ACHN (cell line): ENCODE measurements at regions not wholly inside any gene's neighbourhood (a gene's known extent, or its start where the extent isn't known, plus 50 kb on each side); places are given as distances from the start of the nearest gene placed in this dataset.

Experiments
- DNase-seq: peaks from one replicate; pipeline ENCODE4 v3.0.0-alpha.2; 2015
- in situ Hi-C: cut with HindIII; loops from 2 replicates; pipeline ENCODE4 v1.10.0; 2017; ENCODE audit warnings: low sequenced_read_pairs, low pct_ligation_motif_present, low pct_unique_long_range_greater_than_20kb

- DNase-seq = no peak
- in situ Hi-C loops = no loop called here
These were observed 114.5 kb upstream of the GOLGA8J start for GRCh38 chr15:29968099-29968894.

- no peak for DNase-seq
These were observed 120.3 kb upstream of the GOLGA8J start for GRCh38 chr15:29962407-29962806.

GRCh38 chr15:29959384-29960137, 123.2 kb upstream of the GOLGA8J start:
- DNase-seq = no peak
- in situ Hi-C loops = no loop called here

More at GRCh38 chr15:29962407-29962806, 120.3 kb upstream of the GOLGA8J start:
- in situ Hi-C loops = no loop called here

DNA sequence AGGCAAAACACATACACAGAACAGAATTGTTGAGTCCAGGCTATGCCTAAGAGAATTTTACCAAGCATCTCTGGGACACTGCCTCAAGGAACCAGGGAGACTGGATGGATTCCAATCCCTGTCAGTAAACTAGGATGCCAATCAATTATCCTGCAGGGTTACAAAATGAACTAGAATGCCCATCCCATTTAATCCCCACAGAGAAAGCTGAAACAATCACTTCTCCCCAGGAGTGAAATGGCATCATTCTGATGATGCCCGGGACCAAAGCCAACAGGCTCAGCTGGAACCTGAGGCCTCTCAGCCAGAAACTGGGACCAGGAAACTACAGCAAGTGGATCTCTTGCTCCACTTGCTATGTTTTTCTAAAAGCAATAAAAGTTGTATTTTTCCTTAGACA, 130.0 kb upstream of the TJP1 start:
- in situ Hi-C loops = no loop called here
- DNase-seq = no peak

GRCh38 chr15:29945943-29946596, 123.8 kb upstream of the TJP1 start:
- DNase-seq = no peak
- in situ Hi-C loops = no loop called here

GRCh38 chr15:29944925-29945324, 122.7 kb upstream of the TJP1 start:
- DNase-seq = no peak
- in situ Hi-C loops = no loop called here

DNA sequence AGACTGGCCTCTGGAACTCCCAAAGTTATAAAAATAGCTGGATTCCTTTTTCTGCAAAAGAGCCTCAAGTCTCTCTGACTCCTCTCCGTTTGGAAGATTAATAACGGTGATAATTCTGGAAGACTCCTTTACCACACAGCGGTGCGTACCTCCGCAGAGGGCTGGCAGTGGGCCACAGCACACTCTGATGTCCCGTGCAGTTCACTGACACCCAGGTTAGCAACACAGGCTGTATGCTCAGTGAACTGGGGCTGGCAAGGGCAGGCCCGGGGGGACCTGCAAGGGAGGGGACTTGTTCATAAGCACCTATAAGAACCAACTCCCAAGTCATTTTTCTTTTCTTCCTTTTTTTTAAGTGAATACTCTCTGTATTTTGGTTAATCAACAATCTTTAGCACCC, 120.3 kb upstream of the TJP1 start:
- in situ Hi-C loops = no loop called here
- no peak for DNase-seq

DNA sequence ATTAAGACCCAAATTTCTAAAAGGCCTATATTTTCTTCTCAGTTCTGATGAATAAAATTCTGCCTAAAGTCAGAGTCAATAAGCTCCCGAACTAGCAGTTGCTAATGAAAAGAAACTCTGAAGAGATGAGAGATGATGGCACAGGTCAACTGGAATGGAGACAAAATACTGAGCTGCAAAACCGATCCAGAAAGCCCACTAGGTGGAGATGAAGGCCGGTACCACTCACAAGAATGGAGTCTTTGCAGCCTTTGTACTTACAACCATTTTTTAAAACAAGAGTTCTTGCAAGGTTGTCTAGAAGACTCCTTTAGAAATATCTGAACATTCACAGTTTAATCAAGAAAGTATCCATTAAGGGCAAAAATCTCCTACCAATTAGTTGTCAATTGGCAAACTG, 119.9 kb upstream of the TJP1 start:
- no peak for DNase-seq
- in situ Hi-C loops = no loop called here

DNA sequence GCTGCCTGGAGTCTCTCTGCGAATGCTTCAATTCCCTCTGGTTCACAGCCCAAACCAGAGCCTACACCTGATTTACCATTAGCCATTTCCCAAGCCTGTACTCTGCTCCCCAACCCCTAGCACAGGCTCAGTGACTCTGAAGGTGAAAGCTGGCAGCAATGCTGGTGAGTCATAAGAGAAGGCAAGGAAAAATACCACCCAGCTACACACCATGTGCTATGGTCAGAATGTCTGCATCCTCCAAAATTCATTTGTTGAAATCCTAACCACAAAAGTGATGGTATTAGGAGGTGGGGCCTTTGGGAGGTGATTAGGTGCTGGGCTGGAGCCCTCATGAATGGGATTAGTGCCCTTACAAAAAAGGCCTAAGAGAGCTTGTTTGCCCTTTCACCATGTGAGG, 117.1 kb upstream of the TJP1 start:
- in situ Hi-C loops = no loop called here
- DNase-seq = peak; percentile 54

- DNase-seq = no peak
- in situ Hi-C loops = no loop called here
These were observed 116.4 kb upstream of the TJP1 start for GRCh38 chr15:29938361-29939335.

DNA sequence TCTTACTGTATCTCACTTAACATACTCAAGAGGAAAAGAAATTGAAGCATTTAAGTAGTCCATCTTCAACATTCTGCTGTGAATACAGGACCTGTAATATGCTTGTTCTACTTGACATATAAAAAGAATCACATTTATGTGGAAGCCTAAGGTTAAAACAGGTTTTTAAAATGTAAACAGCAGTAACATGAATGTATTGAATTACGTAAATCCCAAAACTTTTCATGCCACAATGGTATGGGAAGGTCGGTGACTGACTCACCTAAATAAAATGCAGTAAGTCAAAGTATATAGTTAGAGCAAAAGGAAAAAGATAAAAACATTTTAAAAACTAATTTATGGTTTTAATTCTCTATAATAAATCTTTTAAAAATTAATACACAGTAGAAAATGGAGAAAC, 115.7 kb upstream of the TJP1 start:
- in situ Hi-C loops = no loop called here
- no peak for DNase-seq

GRCh38 chr15:29936353-29937049, 114.2 kb upstream of the TJP1 start:
- in situ Hi-C loops = no loop called here
- no peak for DNase-seq

DNA sequence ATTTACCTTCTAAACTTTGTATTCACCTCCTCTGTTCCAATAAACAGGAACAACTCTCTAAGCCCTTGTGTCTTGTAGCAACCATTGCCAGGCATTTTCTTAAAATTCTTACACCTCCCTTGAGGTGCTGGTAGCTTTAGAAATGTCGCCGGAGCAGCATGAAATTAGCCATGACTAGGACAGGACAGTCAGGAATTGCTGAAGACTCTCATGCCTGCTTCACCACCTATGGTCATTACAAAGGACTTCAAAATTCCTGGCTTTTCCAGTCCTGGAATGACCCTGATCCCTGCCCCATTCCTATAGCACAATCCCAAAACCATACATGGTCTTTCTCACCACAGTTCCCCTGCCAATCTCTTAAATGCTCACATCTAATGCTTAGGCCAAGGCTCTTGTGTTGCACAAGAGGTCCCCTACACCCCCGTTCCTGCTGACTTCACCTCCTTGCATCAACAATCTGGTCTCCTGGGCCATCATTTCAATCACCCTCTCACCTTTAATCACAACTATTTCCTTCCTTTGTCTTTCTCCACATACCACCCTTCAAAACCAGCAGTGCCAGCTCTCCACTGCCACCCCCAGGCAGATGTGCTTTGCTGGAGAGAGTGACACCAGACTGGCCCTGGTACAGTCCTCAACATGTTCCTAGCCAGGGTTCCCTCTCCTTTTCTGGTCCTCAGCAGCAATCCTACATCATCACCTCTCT, 113.2 kb upstream of the TJP1 start:
- DNase-seq = no peak
- in situ Hi-C loops = no loop called here

DNA sequence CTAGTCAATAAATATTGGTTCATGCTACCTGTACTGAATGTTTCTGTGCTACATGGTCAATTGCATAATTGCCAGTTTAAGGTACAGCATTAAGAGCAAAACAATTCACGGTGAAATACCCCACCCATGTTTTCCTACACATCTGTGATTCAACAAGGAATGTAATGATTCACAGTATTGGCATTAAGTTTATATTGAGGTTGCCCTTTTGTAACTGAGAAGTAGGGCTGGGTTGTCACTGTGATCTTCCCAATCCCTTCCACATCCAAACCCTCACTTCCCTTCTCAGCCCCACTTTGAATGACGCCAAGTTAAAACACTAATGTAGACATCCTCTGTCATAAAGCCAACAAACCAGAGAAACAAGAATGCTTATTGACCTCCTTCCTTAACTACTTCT, 112.0 kb upstream of the TJP1 start:
- peak; percentile 41 for DNase-seq
- in situ Hi-C loops = no loop called here

DNA sequence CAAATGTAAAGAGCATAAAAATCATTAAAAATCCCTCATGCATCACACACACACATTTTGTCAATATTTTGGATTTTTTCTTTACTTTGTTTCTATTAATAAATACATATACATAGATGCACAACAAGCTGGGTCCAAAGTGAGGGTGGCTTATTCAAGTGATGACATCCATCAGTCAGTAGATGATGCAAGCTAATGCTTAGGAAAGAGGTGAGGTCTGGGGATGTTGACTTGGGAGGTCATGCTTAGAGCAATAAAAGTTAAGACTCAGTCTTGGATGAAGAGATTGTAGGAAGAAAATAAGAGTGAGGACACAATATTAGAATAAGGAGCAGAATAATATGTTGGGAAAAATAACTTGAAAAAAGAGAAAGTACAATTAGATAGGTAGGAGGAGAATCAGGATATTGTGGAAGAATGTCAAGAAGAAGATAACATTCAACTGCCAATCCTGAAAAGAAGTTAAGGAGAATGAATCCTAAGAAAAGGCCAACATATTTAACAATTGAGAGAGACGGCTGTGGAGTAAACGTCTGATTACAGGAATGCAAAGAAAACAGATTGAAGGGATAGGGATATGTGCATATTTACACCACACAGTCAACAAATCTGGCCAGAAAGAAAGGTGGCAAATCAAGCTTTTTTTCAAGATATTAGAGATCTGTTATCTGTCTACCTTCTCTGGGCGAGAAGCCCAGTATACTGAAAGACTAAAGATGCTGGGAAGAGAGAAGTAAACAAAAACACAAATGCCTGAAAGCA, 111.0 kb upstream of the TJP1 start:
- in situ Hi-C loops = no loop called here
- no peak for DNase-seq

DNA sequence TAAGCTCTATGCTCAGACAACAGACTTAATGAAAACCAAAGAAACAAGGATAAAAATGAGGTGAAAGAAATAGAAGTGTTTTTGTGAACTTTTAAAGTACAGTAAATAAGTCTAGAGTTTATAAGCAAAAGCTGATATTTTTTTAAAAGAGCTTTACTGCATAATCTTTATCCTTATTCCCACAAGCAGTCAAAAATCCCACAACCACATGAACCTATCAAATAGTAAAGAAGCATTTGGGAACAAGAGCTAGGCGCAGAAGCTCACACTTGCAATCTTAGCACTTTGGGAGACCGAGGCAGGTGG, 103.8 kb upstream of the TJP1 start:
- DNase-seq = no peak
- in situ Hi-C loops = no loop called here
